PC-9 (cell line): ENCODE measurements at regions not wholly inside any gene's neighbourhood (a gene's known extent, or its start where the extent isn't known, plus 50 kb on each side); places are given as distances from the start of the nearest gene placed in this dataset.
"Not testable (repeated sequence)": the region's sequence is repeated elsewhere in the genome, so short reads cannot be mapped to it uniquely, and the experiment has no call there.

Source experiments
- BruUV-seq: library from RNA; stranded (reverse); fragments of 400-500 nt; replicated peaks from 2 replicates; lab custom pipeline; 2021; lab: Mats Ljungman, UMichigan
- CTCF ChIA-PET: fragments of 300-600 bp; sonication (Branson Sonifier 250); formaldehyde crosslinking; loops from one replicate; lab custom pipeline; 2022; ENCODE audit warnings: antibody characterized with exemption; lab: Charles Lee
- POLR2A ChIA-PET: fragments of 300-600 bp; sonication (Branson Sonifier 250); formaldehyde crosslinking; loops from one replicate; lab custom pipeline; 2022; ENCODE audit warnings: antibody characterized with exemption; ENCODE audit not compliant: unreplicated experiment; lab: Charles Lee
- DNase-seq, 2 experiments: peaks; one replicate each; pipeline versions ENCODE4 v3.0.0 to v3.0.0-alpha.2; 2015 to 2022; ENCODE audit warnings: mixed read lengths in 1 of 2
- H2AFZ ChIP-seq: fragments of 200-600 bp; sonication (generic); 2 replicates; pipeline ENCODE4 v1.8.1; 2017; ENCODE audit warnings: antibody characterized with exemption
- H3F3A ChIP-seq: fragments of 200-600 bp; sonication (generic); 2 replicates; pipeline ENCODE4 v1.8.1; 2017; ENCODE audit warnings: antibody characterized with exemption, mild to moderate bottlenecking, low read depth; ENCODE audit not compliant: insufficient read depth
- H3K27ac ChIP-seq: fragments of 200-600 bp; sonication (generic); 2 replicates; pipeline ENCODE4 v1.6.1; 2016; ENCODE audit warnings: mixed run types
- H3K27me3 ChIP-seq: fragments of 200-600 bp; sonication (generic); 2 replicates; pipeline ENCODE4 v1.6.1; 2016; ENCODE audit warnings: low read depth, mixed run types; ENCODE audit not compliant: insufficient read depth
- H3K36me3 ChIP-seq: fragments of 200-600 bp; sonication (generic); 2 replicates; pipeline ENCODE4 v1.6.1; 2016; ENCODE audit warnings: low read depth, mixed run types
- H3K4me1 ChIP-seq: fragments of 200-600 bp; sonication (generic); replicated peaks from 2 replicates; pipeline ENCODE4 v1.6.1; 2016; ENCODE audit warnings: mixed run types; ENCODE audit not compliant: insufficient read depth
- H3K4me2 ChIP-seq: fragments of 200-600 bp; sonication (generic); 2 replicates; pipeline ENCODE4 v1.6.1; 2017; ENCODE audit warnings: mixed run types
- H3K4me3 ChIP-seq: fragments of 200-600 bp; sonication (generic); 2 replicates; pipeline ENCODE4 v1.6.1; 2016; ENCODE audit warnings: mixed run types
- H3K79me2 ChIP-seq: fragments of 200-600 bp; sonication (generic); 2 replicates; pipeline ENCODE4 v1.6.1; 2017; ENCODE audit warnings: low read depth, mixed run types
- H3K9me2 ChIP-seq: fragments of 200-600 bp; sonication (generic); 2 replicates; pipeline ENCODE4 v1.8.1; 2017; ENCODE audit warnings: mild to moderate bottlenecking; ENCODE audit not compliant: insufficient read depth
- H3K9me3 ChIP-seq: fragments of 200-600 bp; sonication (generic); 2 replicates; pipeline ENCODE4 v1.8.1; 2016; ENCODE audit warnings: low read depth; ENCODE audit not compliant: insufficient read depth
- H4K20me1 ChIP-seq: fragments of 200-600 bp; sonication (generic); 2 replicates; pipeline ENCODE4 v1.8.1; 2017; ENCODE audit not compliant: insufficient read depth
- CTCF ChIP-seq: fragments of 200-600 bp; sonication (generic); conservative IDR thresholded peaks from 2 replicates; pipeline ENCODE4 v1.6.1; 2017; ENCODE audit warnings: mixed run types, antibody characterized with exemption, mild to moderate bottlenecking, moderate library complexity
- EZH2 ChIP-seq: fragments of 200-600 bp; sonication (generic); IDR thresholded peaks from 2 replicates; pipeline ENCODE4 v1.8.0; 2017; ENCODE audit warnings: antibody characterized with exemption, low read depth
- intact Hi-C: fragments of 100-400 bp; cut with micrococcal nuclease; formaldehyde crosslinking; loops from one replicate; pipeline ENCODE4 v1.10.0; 2022; ENCODE audit not compliant: unreplicated experiment

GRCh38 chr4:60463857-60464502 is 736.1 kb upstream of the ADGRL3 start:
- no peaks in the 10 kb centered on the region for H4K20me1 ChIP-seq
- H3K4me1 ChIP-seq = no peaks in the 10 kb centered on the region
- no peak; the same call in 1 of the 2 replicates for TF ChIP-seq CTCF
- TF ChIP-seq EZH2 = no peak
- H3K4me3 ChIP-seq = no peak overlapping the region
- H3K27ac ChIP-seq = no peak overlapping the region
- no TSS peak for BruUV-seq
- no peaks in the 10 kb centered on the region for H3K36me3 ChIP-seq
- H3K27me3 ChIP-seq = no peaks in the 10 kb centered on the region
- H3F3A ChIP-seq = no peaks in the 10 kb centered on the region
- DNase-seq = no peak
- ChIA-PET CTCF (no interaction called here), POLR2A (no interaction called here)
- no peaks in the 10 kb centered on the region for H3K79me2 ChIP-seq
- no peak overlapping the region for H3K4me2 ChIP-seq
- intact Hi-C loops = no loop called here
- no peaks in the 10 kb centered on the region for H3K9me2 ChIP-seq
- no peaks in the 10 kb centered on the region for H3K9me3 ChIP-seq
- no peak overlapping the region for H2AFZ ChIP-seq

- no peaks in the 10 kb centered on the region for H3F3A ChIP-seq
These were observed 717.2 kb upstream of the ADGRL3 start for GRCh38 chr4:60482921-60483351.

GRCh38 chr4:60485276-60485675 is 714.9 kb upstream of the ADGRL3 start:
- ChIA-PET CTCF (no interaction called here), POLR2A (no interaction called here)
- Histone ChIP-seq H3F3A (no peaks in the 10 kb centered on the region), H4K20me1 (no peaks in the 10 kb centered on the region), H3K4me1 (no peaks in the 10 kb centered on the region), H3K4me3 (no peak overlapping the region), H3K27me3 (no peaks in the 10 kb centered on the region), H3K9me2 (no peaks in the 10 kb centered on the region), H3K9me3 (no peaks in the 10 kb centered on the region), H3K79me2 (no peaks in the 10 kb centered on the region), H2AFZ (no peak overlapping the region), H3K36me3 (no peaks in the 10 kb centered on the region), H3K27ac (no peak overlapping the region), H3K4me2 (no peak overlapping the region)
- DNase-seq = no peak
- BruUV-seq = no TSS peak
- intact Hi-C loops = no loop called here
- TF ChIP-seq CTCF (no peak), EZH2 (no peak)

More at GRCh38 chr4:60482921-60483351, 717.2 kb upstream of the ADGRL3 start:
- intact Hi-C loops = no loop called here
- Histone ChIP-seq H3K79me2 (no peaks in the 10 kb centered on the region), H3K9me3 (no peaks in the 10 kb centered on the region), H3K4me3 (no peak overlapping the region), H3K36me3 (no peaks in the 10 kb centered on the region), H3K4me2 (no peak overlapping the region), H3K4me1 (no peaks in the 10 kb centered on the region), H3K27me3 (no peaks in the 10 kb centered on the region), H2AFZ (no peak overlapping the region), H3K27ac (no peak overlapping the region), H3K9me2 (no peaks in the 10 kb centered on the region), H4K20me1 (no peaks in the 10 kb centered on the region)
- no TSS peak for BruUV-seq
- ChIA-PET CTCF (no interaction called here), POLR2A (no interaction called here)
- DNase-seq = no peak
- TF ChIP-seq CTCF = no peak
- TF ChIP-seq EZH2 = no peak

- POLR2A ChIA-PET, H3K4me2 ChIP-seq, H3K4me3 ChIP-seq, CTCF ChIA-PET, H3K36me3 ChIP-seq, H4K20me1 ChIP-seq, H3K27me3 ChIP-seq, BruUV-seq, H3F3A ChIP-seq, DNase-seq, H3K9me2 ChIP-seq, H2AFZ ChIP-seq, H3K27ac ChIP-seq, H3K79me2 ChIP-seq, H3K4me1 ChIP-seq, H3K9me3 ChIP-seq, intact Hi-C loops: not testable (repeated sequence)
These were observed 712.9 kb upstream of the ADGRL3 start for GRCh38 chr4:60487118-60487761.
